Transverse colon (tissue), 4 donors: ENCODE measurements at regions not wholly inside any gene's neighbourhood (a gene's known extent, or its start where the extent isn't known, plus 50 kb on each side); places are given as distances from the start of the nearest gene placed in this dataset.

Source experiments
- EP300 ChIP-seq: sonication (generic); formaldehyde crosslinking; IDR thresholded peaks from one replicate; pipeline ENCODE4 v1.6.1; 2017; ENCODE audit warnings: antibody characterized with exemption, low read depth
- POLR2A ChIP-seq: fragments of 450-650 bp; IDR thresholded peaks from one replicate; pipeline ENCODE4 v1.6.1; 2016; ENCODE audit warnings: antibody characterized with exemption, mild to moderate bottlenecking, moderate library complexity
- POLR2AphosphoS5 ChIP-seq, 3 donors: sonication (generic); formaldehyde crosslinking; IDR thresholded peaks; one replicate each; pipeline ENCODE4 v1.6.1; 2016; ENCODE audit warnings: antibody characterized with exemption in 3 of 3
- TF ChIP-seq, protein P1 (sequence below), 5 experiments: fragments of 200-600 bp in 3 of 5; fragments of 450-650 bp in 2 of 5; sonication (generic) in 3 of 5; IDR thresholded peaks; 1 replicate in 2 of 5; 2 replicates in 3 of 5; pipeline ENCODE4 v1.5.1; 2016 to 2017; ENCODE audit warnings: antibody characterized with exemption in 5 of 5, inconsistent platforms in 3 of 5, mild to moderate bottlenecking in 2 of 5, moderate library complexity in 1 of 5

DNA sequence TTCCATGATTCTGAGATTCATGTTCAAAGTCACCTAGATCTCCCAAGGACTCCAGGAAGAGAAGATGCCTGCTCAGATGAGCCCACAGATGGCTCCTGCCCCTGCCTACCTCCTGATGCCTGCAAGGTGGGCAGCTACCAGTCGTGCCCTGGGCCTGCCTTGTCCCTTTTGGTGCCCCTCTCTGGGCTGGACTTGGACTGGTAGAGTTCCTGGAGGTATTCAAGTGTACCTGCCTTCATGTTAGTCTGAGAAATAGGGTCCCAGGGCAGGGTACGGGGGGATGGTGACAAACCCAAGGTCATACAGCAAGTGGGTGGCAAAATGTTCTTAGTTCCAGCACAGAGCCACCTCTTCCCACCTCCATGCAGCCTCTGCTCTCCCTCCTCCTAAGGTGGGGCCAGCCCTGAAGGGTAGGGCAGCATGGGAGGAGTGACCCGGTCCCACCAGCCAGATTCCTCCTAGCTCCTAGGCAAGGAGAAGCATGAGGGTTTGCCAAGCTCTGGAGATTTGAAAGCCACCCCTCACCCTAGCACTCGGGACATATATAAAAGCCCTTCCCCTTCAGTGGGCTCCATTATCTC lies 80.8 kb upstream of the UNC5B start:
- TF ChIP-seq POLR2A (no peak), POLR2AphosphoS5 (IDR thresholded peaks at IDR 0.05) (no peak), EP300 (no peak)
- TF ChIP-seq, protein P1, sequence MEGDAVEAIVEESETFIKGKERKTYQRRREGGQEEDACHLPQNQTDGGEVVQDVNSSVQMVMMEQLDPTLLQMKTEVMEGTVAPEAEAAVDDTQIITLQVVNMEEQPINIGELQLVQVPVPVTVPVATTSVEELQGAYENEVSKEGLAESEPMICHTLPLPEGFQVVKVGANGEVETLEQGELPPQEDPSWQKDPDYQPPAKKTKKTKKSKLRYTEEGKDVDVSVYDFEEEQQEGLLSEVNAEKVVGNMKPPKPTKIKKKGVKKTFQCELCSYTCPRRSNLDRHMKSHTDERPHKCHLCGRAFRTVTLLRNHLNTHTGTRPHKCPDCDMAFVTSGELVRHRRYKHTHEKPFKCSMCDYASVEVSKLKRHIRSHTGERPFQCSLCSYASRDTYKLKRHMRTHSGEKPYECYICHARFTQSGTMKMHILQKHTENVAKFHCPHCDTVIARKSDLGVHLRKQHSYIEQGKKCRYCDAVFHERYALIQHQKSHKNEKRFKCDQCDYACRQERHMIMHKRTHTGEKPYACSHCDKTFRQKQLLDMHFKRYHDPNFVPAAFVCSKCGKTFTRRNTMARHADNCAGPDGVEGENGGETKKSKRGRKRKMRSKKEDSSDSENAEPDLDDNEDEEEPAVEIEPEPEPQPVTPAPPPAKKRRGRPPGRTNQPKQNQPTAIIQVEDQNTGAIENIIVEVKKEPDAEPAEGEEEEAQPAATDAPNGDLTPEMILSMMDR (IDR thresholded peaks at IDR 0.05) = no peak
